H9 (cell line): ENCODE measurements at regions not wholly inside any gene's neighbourhood (a gene's known extent, or its start where the extent isn't known, plus 50 kb on each side); places are given as distances from the start of the nearest gene placed in this dataset.

ENCODE experiments used
- DNase-seq: peaks from one replicate; pipeline ENCODE4 v3.0.0-alpha.2; 2017
- H2AFZ ChIP-seq: one replicate; pipeline ENCODE4 v1.6.1; 2013; ENCODE audit warnings: mild to moderate bottlenecking, low read length, control low read depth, moderate library complexity
- H2AK5ac ChIP-seq: 2 replicates; pipeline ENCODE4 v1.6.1; 2013; ENCODE audit warnings: low read length, control low read depth, mixed read lengths; ENCODE audit not compliant: insufficient read length
- H2BK120ac ChIP-seq: one replicate; pipeline ENCODE4 v1.6.1; 2013; ENCODE audit warnings: low read depth, mild to moderate bottlenecking, low read length, control low read depth, inconsistent platforms; ENCODE audit not compliant: poor library complexity, severe bottlenecking
- H2BK12ac ChIP-seq: 2 replicates; pipeline ENCODE4 v1.6.1; 2013; ENCODE audit warnings: low read length, control low read depth, mixed read lengths, low read depth; ENCODE audit not compliant: insufficient read length
- H2BK15ac ChIP-seq: 2 replicates; pipeline ENCODE4 v1.6.1; 2013; ENCODE audit warnings: low read depth, low read length, control low read depth
- H2BK20ac ChIP-seq: one replicate; pipeline ENCODE4 v1.6.1; 2013; ENCODE audit warnings: low read depth, mild to moderate bottlenecking, low read length, control low read depth, inconsistent platforms; ENCODE audit not compliant: poor library complexity, severe bottlenecking
- H2BK5ac ChIP-seq: 2 replicates; pipeline ENCODE4 v1.6.1; 2013; ENCODE audit warnings: low read length, control low read depth, mixed read lengths; ENCODE audit not compliant: insufficient read length
- H3K14ac ChIP-seq: 2 replicates; pipeline ENCODE4 v1.6.1; 2013; ENCODE audit warnings: low read length, control low read depth; ENCODE audit not compliant: insufficient read depth
- H3K18ac ChIP-seq: 2 replicates; pipeline ENCODE4 v1.6.1; 2013; ENCODE audit warnings: low read depth, mild to moderate bottlenecking, mixed read lengths, low read length, control low read depth; ENCODE audit not compliant: insufficient read length
- H3K23ac ChIP-seq: 2 replicates; pipeline ENCODE4 v1.6.1; 2013; ENCODE audit warnings: low read length, control low read depth, mixed read lengths, low read depth; ENCODE audit not compliant: insufficient read length
- H3K23me2 ChIP-seq: 2 replicates; pipeline ENCODE4 v1.6.1; 2013; ENCODE audit warnings: low read depth, mild to moderate bottlenecking, mixed read lengths, low read length, control low read depth; ENCODE audit not compliant: insufficient read length, poor library complexity, severe bottlenecking
- H3K27ac ChIP-seq: 2 replicates; pipeline ENCODE4 v1.5.1; 2013; ENCODE audit warnings: low read length, control low read depth, mixed read lengths, low read depth; ENCODE audit not compliant: insufficient read length
- H3K27me3 ChIP-seq: 2 replicates; pipeline ENCODE4 v1.6.1; 2013; ENCODE audit warnings: low read length, control low read depth, inconsistent platforms; ENCODE audit not compliant: insufficient read depth
- H3K4ac ChIP-seq: 2 replicates; pipeline ENCODE4 v1.6.1; 2013; ENCODE audit warnings: low read depth, mild to moderate bottlenecking, control low read depth, inconsistent platforms, low read length, moderate library complexity
- H3K4me1 ChIP-seq: 2 replicates; pipeline ENCODE4 v1.6.1; 2013; ENCODE audit warnings: low read length, control low read depth, inconsistent platforms; ENCODE audit not compliant: insufficient read depth
- H3K4me2 ChIP-seq: 2 replicates; pipeline ENCODE4 v1.6.1; 2013; ENCODE audit warnings: low read length, control low read depth, mixed read lengths; ENCODE audit not compliant: insufficient read length, insufficient read depth
- H3K56ac ChIP-seq: 2 replicates; pipeline ENCODE4 v1.6.1; 2013; ENCODE audit warnings: low read depth, mild to moderate bottlenecking, mixed read lengths, low read length, control low read depth; ENCODE audit not compliant: insufficient read length
- H3K79me1 ChIP-seq: 2 replicates; pipeline ENCODE4 v1.6.1; 2013; ENCODE audit warnings: low read depth, mild to moderate bottlenecking, moderate library complexity, low read length, control low read depth, inconsistent platforms; ENCODE audit not compliant: insufficient read depth, poor library complexity, severe bottlenecking
- H3K79me2 ChIP-seq: 2 replicates; pipeline ENCODE4 v1.6.1; 2013; ENCODE audit warnings: low read length, control low read depth, inconsistent platforms; ENCODE audit not compliant: insufficient read depth
- H3K9ac ChIP-seq: 2 replicates; pipeline ENCODE4 v1.6.1; 2013; ENCODE audit warnings: low read length, control low read depth, mixed read lengths; ENCODE audit not compliant: insufficient read length; ENCODE audit errors: extremely low read depth
- H3K9me3 ChIP-seq: one replicate; pipeline ENCODE4 v1.6.1; 2013; ENCODE audit warnings: low read depth, low read length, inconsistent platforms; ENCODE audit not compliant: control insufficient read depth
- H3T11ph ChIP-seq: one replicate; pipeline ENCODE4 v1.6.1; 2013; ENCODE audit warnings: mild to moderate bottlenecking, low read length, control low read depth, inconsistent platforms
- H4K20me1 ChIP-seq: one replicate; pipeline ENCODE4 v1.6.1; 2013; ENCODE audit not compliant: control insufficient read depth, insufficient read length, insufficient read depth
- H4K5ac ChIP-seq: 2 replicates; pipeline ENCODE4 v1.6.1; 2013; ENCODE audit warnings: low read depth, mild to moderate bottlenecking, mixed read lengths, low read length, control low read depth; ENCODE audit not compliant: insufficient read length
- H4K8ac ChIP-seq: replicated peaks from 2 replicates; pipeline ENCODE4 v1.6.1; 2013; ENCODE audit warnings: low read length, control low read depth, mixed read lengths, low read depth; ENCODE audit not compliant: insufficient read length
- H4K91ac ChIP-seq: 2 replicates; pipeline ENCODE4 v1.6.1; 2013; ENCODE audit warnings: low read depth, mild to moderate bottlenecking, moderate library complexity, mixed read lengths, low read length, control low read depth; ENCODE audit not compliant: insufficient read length
- H3K27ac Mint-ChIP-seq, 3 experiments: 2 replicates in 2 of 3; 3 replicates in 1 of 3; pipeline ENCODE4 v1.8.0; 2020 to 2021; ENCODE audit warnings: mixed read lengths in 3 of 3, mild to moderate bottlenecking in 1 of 3, moderate library complexity in 1 of 3
- H3K27me3 Mint-ChIP-seq: 2 replicates; pipeline ENCODE4 v1.8.0; 2021; ENCODE audit warnings: low read depth, mild to moderate bottlenecking, moderate library complexity, mixed read lengths
- H3K36me3 Mint-ChIP-seq, 3 experiments: 2 replicates in 2 of 3; 3 replicates in 1 of 3; pipeline ENCODE4 v1.8.0; 2020 to 2021; ENCODE audit warnings: low read depth in 3 of 3, mixed read lengths in 3 of 3; ENCODE audit not compliant: insufficient read depth in 1 of 3
- H3K4me1 Mint-ChIP-seq, 2 experiments: 2 replicates each; pipeline ENCODE4 v1.8.0; 2020; ENCODE audit warnings: mixed read lengths in 2 of 2
- H3K4me3 Mint-ChIP-seq, 2 experiments: 2 replicates in 1 of 2; 3 replicates in 1 of 2; pipeline ENCODE4 v1.8.0; 2020 to 2021; ENCODE audit warnings: mild to moderate bottlenecking in 2 of 2, mixed read lengths in 2 of 2, moderate library complexity in 1 of 2
- H3K9me3 Mint-ChIP-seq, 2 experiments: 2 replicates in 1 of 2; 3 replicates in 1 of 2; pipeline ENCODE4 v1.8.0; 2020; ENCODE audit warnings: mild to moderate bottlenecking in 2 of 2, mixed read lengths in 2 of 2, moderate library complexity in 1 of 2
- CTCF ChIP-seq: fragments of 200-600 bp; sonication (generic); conservative IDR thresholded peaks from 3 replicates; pipeline ENCODE4 v1.8.0; 2021; ENCODE audit warnings: antibody characterized with exemption, mild to moderate bottlenecking
- WGBS: extraction: QIAGEN DNeasy Blood & Tissue Kit; methylation state at CpG from one replicate; pipeline ENCODE4 v1.1.7; 2013; ENCODE audit warnings: missing lambda C conversion rate, low lambda C conversion rate, mixed read lengths; ENCODE audit not compliant: insufficient read length; ENCODE audit errors: extremely low coverage; 5-methylcytosine and 5-hydroxymethylcytosine counted together

- no peak overlapping the region for H4K91ac ChIP-seq
These were observed 78.3 kb upstream of the HAO2 start for GRCh38 chr1:119290297-119290696.

More at GRCh38 chr1:119290297-119290696, 78.3 kb upstream of the HAO2 start:
- Mint-ChIP-seq H3K27me3 (peaks cover 2% of the 10 kb centered on the region; the same call in 1 of the 2 replicates), H3K27ac (no peak overlapping the region), H3K9me3 (no peaks in the 10 kb centered on the region), H3K36me3 (no peaks in the 10 kb centered on the region), H3K4me1 (peaks cover 24 to 35% of the 10 kb centered on the region in 2 experiments), H3K4me3 (no peak overlapping the region)
- no peaks in the 10 kb centered on the region for H3K9me3 ChIP-seq
- H4K5ac ChIP-seq, result no peak overlapping the region
- no CpG with 5 or more reads among the region's 4 CpGs for WGBS
- no peak for TF ChIP-seq CTCF
- no peaks in the 10 kb centered on the region for H3K23me2 ChIP-seq
- H2BK120ac ChIP-seq, result no peak overlapping the region
- no peak overlapping the region for H3K14ac ChIP-seq
- no peaks in the 10 kb centered on the region for H4K20me1 ChIP-seq
- no peak overlapping the region for H3K56ac ChIP-seq
- no peak overlapping the region for H2BK12ac ChIP-seq
- H4K8ac ChIP-seq, result no peak overlapping the region
- no peak overlapping the region for H3K4me2 ChIP-seq
- no peak overlapping the region for H2AK5ac ChIP-seq
- no peak overlapping the region for H2BK5ac ChIP-seq
- H2AFZ ChIP-seq, result no peak overlapping the region
- H3K18ac ChIP-seq, result no peak overlapping the region
- no peaks in the 10 kb centered on the region for H3K79me1 ChIP-seq
- H3T11ph ChIP-seq, result no peak overlapping the region
- H3K27me3 ChIP-seq, result no peaks in the 10 kb centered on the region
- no peak for DNase-seq
- peaks cover 11% of the 10 kb centered on the region; the same call in 1 of the 2 replicates for H3K4me1 ChIP-seq
- no peaks in the 10 kb centered on the region for H3K79me2 ChIP-seq
- no peak overlapping the region for H2BK15ac ChIP-seq
- no peak overlapping the region for H3K4ac ChIP-seq
- no peak overlapping the region for H2BK20ac ChIP-seq
- no peak overlapping the region for H3K23ac ChIP-seq
- no peak overlapping the region for H3K9ac ChIP-seq
- no peak overlapping the region for H3K27ac ChIP-seq
